Testis (tissue), 2 donors: ENCODE measurements at regions not wholly inside any gene's neighbourhood (a gene's known extent, or its start where the extent isn't known, plus 50 kb on each side); places are given as distances from the start of the nearest gene placed in this dataset.

Source experiments
- DNase-seq: peaks from one replicate; pipeline ENCODE4 v3.0.0-alpha.2; 2019
- H3K27ac ChIP-seq, 2 donors: fragments of 200-600 bp; sonication (generic); one replicate each; pipeline ENCODE4 v1.5.1; 2019
- H3K27me3 ChIP-seq: fragments of 200-600 bp; sonication (generic); one replicate; pipeline ENCODE4 v1.5.1; 2019
- H3K36me3 ChIP-seq: fragments of 200-600 bp; sonication (generic); one replicate; pipeline ENCODE4 v1.5.1; 2017; ENCODE audit warnings: low read depth; ENCODE audit errors: missing control alignments
- H3K4me1 ChIP-seq: fragments of 200-600 bp; sonication (generic); one replicate; pipeline ENCODE4 v1.5.1; 2019
- H3K4me3 ChIP-seq, 2 donors: fragments of 200-600 bp; sonication (generic); one replicate each; pipeline ENCODE4 v1.5.1; 2017 to 2019
- H3K9me3 ChIP-seq: fragments of 200-600 bp; sonication (generic); one replicate; pipeline ENCODE4 v1.5.1; 2017
- CTCF ChIP-seq, 3 experiments: fragments of 450-650 bp in 2 of 3; fragments of 200-600 bp in 1 of 3; sonication (generic) in 1 of 3; IDR thresholded peaks; one replicate each; pipeline ENCODE4 v1.5.1; 2016 to 2019; ENCODE audit warnings: antibody characterized with exemption in 3 of 3, mild to moderate bottlenecking in 2 of 3, moderate library complexity in 1 of 3
- POLR2A ChIP-seq: fragments of 450-650 bp; IDR thresholded peaks from one replicate; pipeline ENCODE4 v1.6.1; 2017; ENCODE audit warnings: antibody characterized with exemption, mild to moderate bottlenecking, moderate library complexity
- WGBS, 2 donors: methylation state at CpG; one replicate each; pipeline ENCODE4 v1.1.5; 2018; 5-methylcytosine and 5-hydroxymethylcytosine counted together
- intact Hi-C: fragments of 100-400 bp; cut with DNase I; formaldehyde crosslinking; loops from one replicate; pipeline ENCODE4 v1.15.1; 2023; ENCODE audit warnings: low total_unique reads

GRCh38 chr7:115883629-115884028, 146.9 kb downstream of the TFEC start:
- 83 to 93% methylated on average over 6 of the region's 6 CpGs for WGBS, 2 donors
- no peaks in the 10 kb centered on the region for H3K9me3 ChIP-seq
- no peak overlapping the region for H3K27ac ChIP-seq
- TF ChIP-seq CTCF (IDR thresholded peaks at IDR 0.05) (no peak), POLR2A (no peak)
- no peaks in the 10 kb centered on the region for H3K4me1 ChIP-seq
- no peaks in the 10 kb centered on the region for H3K36me3 ChIP-seq
- H3K4me3 ChIP-seq = no peak overlapping the region
- no peaks in the 10 kb centered on the region for H3K27me3 ChIP-seq
- intact Hi-C loops = no loop called here
- no peak for DNase-seq

- intact Hi-C loops = no loop called here
- no peak for DNase-seq
- no peaks in the 10 kb centered on the region for H3K9me3 ChIP-seq
- H3K4me3 ChIP-seq = no peak overlapping the region
- no peaks in the 10 kb centered on the region for H3K36me3 ChIP-seq
- no peak overlapping the region for H3K27ac ChIP-seq
- H3K4me1 ChIP-seq = no peaks in the 10 kb centered on the region
- H3K27me3 ChIP-seq = no peaks in the 10 kb centered on the region
- TF ChIP-seq CTCF (IDR thresholded peaks at IDR 0.05) (no peak), POLR2A (no peak)
- WGBS, 2 donors = 89 to 90% methylated on average over 2 of the region's 2 CpGs
Measured at GRCh38 chr7:115881476-115881875, 149.1 kb downstream of the TFEC start.

- intact Hi-C loops = no loop called here
- WGBS, 2 donors = 80 to 81% methylated on average over 2 of the region's 2 CpGs
- H3K27ac ChIP-seq = no peak overlapping the region
Measured at GRCh38 chr7:115879171-115879570, 151.4 kb downstream of the TFEC start.

GRCh38 chr7:115869801-115870200, 160.8 kb downstream of the TFEC start:
- H3K4me1 ChIP-seq = no peaks in the 10 kb centered on the region
- no peak for DNase-seq
- H3K36me3 ChIP-seq = no peaks in the 10 kb centered on the region
- no peak overlapping the region for H3K27ac ChIP-seq
- H3K27me3 ChIP-seq = no peaks in the 10 kb centered on the region
- intact Hi-C loops = no loop called here
- no peak overlapping the region for H3K4me3 ChIP-seq
- no peaks in the 10 kb centered on the region for H3K9me3 ChIP-seq
- TF ChIP-seq POLR2A (no peak), CTCF (IDR thresholded peaks at IDR 0.05) (no peak)

More at GRCh38 chr7:115879171-115879570, 151.4 kb downstream of the TFEC start:
- TF ChIP-seq CTCF (IDR thresholded peaks at IDR 0.05) = no peak
- TF ChIP-seq POLR2A = no peak
- Histone ChIP-seq H3K9me3 (no peaks in the 10 kb centered on the region), H3K27me3 (no peaks in the 10 kb centered on the region), H3K4me1 (no peaks in the 10 kb centered on the region), H3K36me3 (no peaks in the 10 kb centered on the region), H3K4me3 (no peak overlapping the region)
- no peak for DNase-seq

GRCh38 chr7:115869190-115869589, 161.4 kb downstream of the TFEC start:
- WGBS, 2 donors = 46 to 47% methylated on average over 3 of the region's 3 CpGs
- intact Hi-C loops = no loop called here

More at GRCh38 chr7:115869190-115869589, 161.4 kb downstream of the TFEC start:
- Histone ChIP-seq H3K4me1 (no peaks in the 10 kb centered on the region), H3K9me3 (no peaks in the 10 kb centered on the region), H3K27me3 (no peaks in the 10 kb centered on the region), H3K36me3 (no peaks in the 10 kb centered on the region), H3K27ac (no peak overlapping the region), H3K4me3 (no peak overlapping the region)
- no peak for DNase-seq
- no peak for TF ChIP-seq CTCF (IDR thresholded peaks at IDR 0.05)
